GM19025 (cell line): ENCODE measurements at regions not wholly inside any gene's neighbourhood (a gene's known extent, or its start where the extent isn't known, plus 50 kb on each side); places are given as distances from the start of the nearest gene placed in this dataset.
"Not testable (repeated sequence)": the region's sequence is repeated elsewhere in the genome, so short reads cannot be mapped to it uniquely, and the experiment has no call there.

Experiments
- ATAC-seq: cut with Tn5 transposase; IDR thresholded peaks from one replicate; pipeline ENCODE4 v1.9.1; 2021; ENCODE audit warnings: mild to moderate bottlenecking, low read depth, moderate library complexity; ENCODE audit not compliant: unreplicated experiment

- no peak for ATAC-seq
These were observed 50.3 kb upstream of the TMC1 start for GRCh38 chr9:72471096-72471495.

- ATAC-seq: no peak
These were observed 53.4 kb upstream of the TMC1 start for GRCh38 chr9:72467766-72468738.

GRCh38 chr9:72465593-72465984 is 55.8 kb upstream of the TMC1 start:
- no peak for ATAC-seq

GRCh38 chr9:72464857-72465592 is 56.4 kb upstream of the TMC1 start:
- ATAC-seq: no peak

GRCh38 chr9:72462340-72462739 is 59.1 kb upstream of the TMC1 start:
- no peak for ATAC-seq

- ATAC-seq: no peak
These were observed 60.8 kb upstream of the TMC1 start for GRCh38 chr9:72460342-72461312.

GRCh38 chr9:72459308-72459707 is 62.1 kb upstream of the TMC1 start:
- ATAC-seq: no peak

- ATAC-seq: no peak
These were observed 63.3 kb upstream of the TMC1 start for GRCh38 chr9:72458153-72458552.

GRCh38 chr9:72457366-72457765 is 64.0 kb upstream of the TMC1 start:
- no peak for ATAC-seq

- no peak for ATAC-seq
These were observed 66.4 kb upstream of the TMC1 start for GRCh38 chr9:72454871-72455491.

GRCh38 chr9:72453797-72454196 is 67.6 kb upstream of the TMC1 start:
- no peak for ATAC-seq

GRCh38 chr9:72446241-72446640 is 75.2 kb upstream of the TMC1 start:
- not testable (repeated sequence) for ATAC-seq

- no peak for ATAC-seq
These were observed 76.0 kb upstream of the TMC1 start for GRCh38 chr9:72445306-72445995.

- ATAC-seq: no peak
These were observed 77.0 kb upstream of the TMC1 start for GRCh38 chr9:72444435-72444834.

GRCh38 chr9:72443855-72444254 is 77.6 kb upstream of the TMC1 start:
- peak; percentile 92 for ATAC-seq

- no peak for ATAC-seq
These were observed 77.0 kb upstream of the ZFAND5 start for GRCh38 chr9:72441848-72442607.

GRCh38 chr9:72440992-72441847 is 76.2 kb upstream of the ZFAND5 start:
- ATAC-seq: no peak

GRCh38 chr9:72440378-72440777 is 75.4 kb upstream of the ZFAND5 start:
- ATAC-seq: no peak
